PC-3 (cell line): ENCODE measurements at regions not wholly inside any gene's neighbourhood (a gene's known extent, or its start where the extent isn't known, plus 50 kb on each side); places are given as distances from the start of the nearest gene placed in this dataset.

ENCODE experiments used
- EZH2 ChIP-seq: fragments of 300-600 bp; sonication (generic); IDR thresholded peaks from one replicate; pipeline ENCODE4 v1.6.1; 2017; ENCODE audit warnings: antibody characterized with exemption, mild to moderate bottlenecking, low read length; ENCODE audit not compliant: unreplicated experiment
- TF ChIP-seq, protein P1 (sequence below): fragments of 300-600 bp; sonication (generic); conservative IDR thresholded peaks from 2 replicates; pipeline ENCODE4 v1.5.1; 2017; ENCODE audit warnings: antibody characterized with exemption, low read depth, mild to moderate bottlenecking, low read length

DNA sequence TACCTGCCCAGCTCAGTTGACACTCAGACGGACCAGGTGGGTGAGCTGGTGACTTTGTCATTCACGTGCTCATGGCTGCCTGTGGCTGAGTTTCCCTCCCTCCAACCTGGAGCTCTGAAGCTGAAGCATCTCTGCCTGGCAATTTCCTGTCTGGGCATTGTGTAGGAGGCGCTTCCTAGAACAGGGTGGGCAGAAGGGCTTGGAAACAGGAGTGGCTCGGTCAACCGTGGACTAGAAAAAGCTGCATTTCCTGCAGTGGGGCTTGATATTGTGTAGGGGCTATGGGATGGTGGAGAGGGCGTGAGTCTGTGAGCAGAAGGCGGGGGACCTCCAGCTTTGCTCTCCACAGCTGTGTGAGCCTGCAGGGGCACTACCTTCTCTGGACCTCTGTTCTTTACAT, 278.3 kb downstream of the TEX29 start:
- TF ChIP-seq, protein P1, sequence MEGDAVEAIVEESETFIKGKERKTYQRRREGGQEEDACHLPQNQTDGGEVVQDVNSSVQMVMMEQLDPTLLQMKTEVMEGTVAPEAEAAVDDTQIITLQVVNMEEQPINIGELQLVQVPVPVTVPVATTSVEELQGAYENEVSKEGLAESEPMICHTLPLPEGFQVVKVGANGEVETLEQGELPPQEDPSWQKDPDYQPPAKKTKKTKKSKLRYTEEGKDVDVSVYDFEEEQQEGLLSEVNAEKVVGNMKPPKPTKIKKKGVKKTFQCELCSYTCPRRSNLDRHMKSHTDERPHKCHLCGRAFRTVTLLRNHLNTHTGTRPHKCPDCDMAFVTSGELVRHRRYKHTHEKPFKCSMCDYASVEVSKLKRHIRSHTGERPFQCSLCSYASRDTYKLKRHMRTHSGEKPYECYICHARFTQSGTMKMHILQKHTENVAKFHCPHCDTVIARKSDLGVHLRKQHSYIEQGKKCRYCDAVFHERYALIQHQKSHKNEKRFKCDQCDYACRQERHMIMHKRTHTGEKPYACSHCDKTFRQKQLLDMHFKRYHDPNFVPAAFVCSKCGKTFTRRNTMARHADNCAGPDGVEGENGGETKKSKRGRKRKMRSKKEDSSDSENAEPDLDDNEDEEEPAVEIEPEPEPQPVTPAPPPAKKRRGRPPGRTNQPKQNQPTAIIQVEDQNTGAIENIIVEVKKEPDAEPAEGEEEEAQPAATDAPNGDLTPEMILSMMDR: no peak
- no peak for TF ChIP-seq EZH2
